ENCODE measurements at regions not wholly inside any gene's neighbourhood (a gene's known extent, or its start where the extent isn't known, plus 50 kb on each side); places are given as distances from the start of the nearest gene placed in this dataset.

- TF ChIP-seq CREB5 (CRISPR knock-in tag; IDR thresholded peaks at IDR 0.05) (peak; percentile 94), BRD4 (IDR thresholded peaks at IDR 0.05) (no peak), RAD21 (CRISPR knock-in tag; conservative IDR thresholded peaks at IDR 0.05 in 1 of 2, IDR thresholded peaks at IDR 0.05 in 1 of 2) (peak; percentile 40 to 51; a peak in 3 of 4 replicates), CXXC5 (CRISPR knock-in tag; IDR thresholded peaks at IDR 0.05) (peak; percentile 100), ZNF444 (CRISPR knock-in tag; IDR thresholded peaks at IDR 0.05) (peak; percentile 99), ZNF239 (CRISPR knock-in tag; IDR thresholded peaks at IDR 0.05) (peak; percentile 96), ZNF586 (CRISPR knock-in tag; conservative IDR thresholded peaks at IDR 0.05) (peak; percentile 99), ZNF174 (CRISPR knock-in tag; IDR thresholded peaks at IDR 0.05) (peak; percentile 93), TSC22D4 (tag; IDR thresholded peaks at IDR 0.05) (no peak), ARNT (IDR thresholded peaks at IDR 0.05) (peak; percentile 56 to 69; a peak in 2 of 4 replicates), PTRF (tag; IDR thresholded peaks at IDR 0.05) (peak; percentile 98), ZNF766 (CRISPR knock-in tag; conservative IDR thresholded peaks at IDR 0.05) (peak; percentile 99), HEY1 (CRISPR knock-in tag; IDR thresholded peaks at IDR 0.05; ENCODE audit: borderline replicate concordance) (peak; percentile 93), SMARCE1 (IDR thresholded peaks at IDR 0.05) (peak; percentile 90), ETS1 (conservative IDR thresholded peaks at IDR 0.05; ENCODE audit: control insufficient read depth, low read depth, low read length) (peak; percentile 87), E2F3 (CRISPR knock-in tag; IDR thresholded peaks at IDR 0.05) (peak; percentile 99), ILF3 (IDR thresholded peaks at IDR 0.05; ENCODE audit: borderline replicate concordance) (no peak), SRF (CRISPR knock-in tag; IDR thresholded peaks at IDR 0.05) (peak in 1 of 2 experiments; percentile 89; a peak in 3 of 4 replicates), DACH1 (IDR thresholded peaks at IDR 0.05; ENCODE audit: partially characterized antibody) (peak; percentile 46), JUNB (CRISPR knock-in tag; conservative IDR thresholded peaks at IDR 0.05) (peak; percentile 72), TAF1 (IDR thresholded peaks at IDR 0.05; ENCODE audit: control insufficient read depth, extremely low read depth, insufficient read depth, low read length, severe bottlenecking) (peak; percentile 52), HDAC1 (IDR thresholded peaks at IDR 0.05) (peak in 1 of 2 experiments; percentile 68; a peak in 2 of 4 replicates), EP300 (IDR thresholded peaks at IDR 0.05; ENCODE audit: low read length) (peak; percentile 92), HSF4 (CRISPR knock-in tag; IDR thresholded peaks at IDR 0.05; ENCODE audit: borderline replicate concordance) (peak; percentile 100), TAF9B (IDR thresholded peaks at IDR 0.05; ENCODE audit: partially characterized antibody) (peak; percentile 52), ZNF134 (CRISPR knock-in tag; conservative IDR thresholded peaks at IDR 0.05) (peak; percentile 92), ZNF780A (CRISPR knock-in tag; IDR thresholded peaks at IDR 0.05) (peak; percentile 71; the same call in 1 of the 2 replicates), TEAD2 (tag; IDR thresholded peaks at IDR 0.05) (peak; percentile 97), CC2D1A (IDR thresholded peaks at IDR 0.05) (peak; percentile 95; the same call in 1 of the 2 replicates)
These were observed 1057.0 kb upstream of the CNTN5 start (continued) for GRCh38 chr11:97963528-97964331.

Measured in K562 (cell line).